Osteocyte (in vitro differentiated cells): ENCODE measurements at regions not wholly inside any gene's neighbourhood (a gene's known extent, or its start where the extent isn't known, plus 50 kb on each side); places are given as distances from the start of the nearest gene placed in this dataset.

ENCODE experiments used
- DNase-seq: peaks from one replicate; pipeline ENCODE4 v3.0.0; 2021; ENCODE audit warnings: mixed read lengths; ENCODE audit not compliant: unreplicated experiment; ENCODE audit errors: extremely low spot score
- H3K27ac Mint-ChIP-seq: one replicate; pipeline ENCODE4 v1.8.0; 2021; ENCODE audit warnings: mild to moderate bottlenecking, mixed read lengths; ENCODE audit not compliant: unreplicated experiment
- H3K27me3 Mint-ChIP-seq: one replicate; pipeline ENCODE4 v1.8.0; 2021; ENCODE audit warnings: mixed read lengths; ENCODE audit not compliant: unreplicated experiment
- H3K36me3 Mint-ChIP-seq: one replicate; pipeline ENCODE4 v1.8.0; 2021; ENCODE audit warnings: mixed read lengths; ENCODE audit not compliant: unreplicated experiment
- H3K4me1 Mint-ChIP-seq: one replicate; pipeline ENCODE4 v1.8.0; 2021; ENCODE audit warnings: mixed read lengths; ENCODE audit not compliant: unreplicated experiment
- H3K4me3 Mint-ChIP-seq: one replicate; pipeline ENCODE4 v1.8.0; 2021; ENCODE audit warnings: mild to moderate bottlenecking, moderate library complexity, mixed read lengths; ENCODE audit not compliant: unreplicated experiment
- H3K9me3 Mint-ChIP-seq: one replicate; pipeline ENCODE4 v1.8.0; 2021; ENCODE audit warnings: mixed read lengths; ENCODE audit not compliant: unreplicated experiment
- TF ChIP-seq, protein P1 (sequence below): fragments of 200-600 bp; sonication (generic); IDR thresholded peaks from 2 replicates; pipeline ENCODE4 v1.5.0; 2021; ENCODE audit warnings: antibody characterized with exemption, mild to moderate bottlenecking, moderate library complexity

GRCh38 chr16:74034200-74034599 lies 262.4 kb upstream of the PSMD7 start:
- Mint-ChIP-seq H3K4me1 (no peaks in the 10 kb centered on the region), H3K9me3 (no peaks in the 10 kb centered on the region), H3K27me3 (peaks cover 19% of the 10 kb centered on the region), H3K4me3 (no peak overlapping the region), H3K27ac (no peak overlapping the region), H3K36me3 (no peaks in the 10 kb centered on the region)
- TF ChIP-seq, protein P1, sequence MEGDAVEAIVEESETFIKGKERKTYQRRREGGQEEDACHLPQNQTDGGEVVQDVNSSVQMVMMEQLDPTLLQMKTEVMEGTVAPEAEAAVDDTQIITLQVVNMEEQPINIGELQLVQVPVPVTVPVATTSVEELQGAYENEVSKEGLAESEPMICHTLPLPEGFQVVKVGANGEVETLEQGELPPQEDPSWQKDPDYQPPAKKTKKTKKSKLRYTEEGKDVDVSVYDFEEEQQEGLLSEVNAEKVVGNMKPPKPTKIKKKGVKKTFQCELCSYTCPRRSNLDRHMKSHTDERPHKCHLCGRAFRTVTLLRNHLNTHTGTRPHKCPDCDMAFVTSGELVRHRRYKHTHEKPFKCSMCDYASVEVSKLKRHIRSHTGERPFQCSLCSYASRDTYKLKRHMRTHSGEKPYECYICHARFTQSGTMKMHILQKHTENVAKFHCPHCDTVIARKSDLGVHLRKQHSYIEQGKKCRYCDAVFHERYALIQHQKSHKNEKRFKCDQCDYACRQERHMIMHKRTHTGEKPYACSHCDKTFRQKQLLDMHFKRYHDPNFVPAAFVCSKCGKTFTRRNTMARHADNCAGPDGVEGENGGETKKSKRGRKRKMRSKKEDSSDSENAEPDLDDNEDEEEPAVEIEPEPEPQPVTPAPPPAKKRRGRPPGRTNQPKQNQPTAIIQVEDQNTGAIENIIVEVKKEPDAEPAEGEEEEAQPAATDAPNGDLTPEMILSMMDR: no peak
- DNase-seq: no peak

DNA sequence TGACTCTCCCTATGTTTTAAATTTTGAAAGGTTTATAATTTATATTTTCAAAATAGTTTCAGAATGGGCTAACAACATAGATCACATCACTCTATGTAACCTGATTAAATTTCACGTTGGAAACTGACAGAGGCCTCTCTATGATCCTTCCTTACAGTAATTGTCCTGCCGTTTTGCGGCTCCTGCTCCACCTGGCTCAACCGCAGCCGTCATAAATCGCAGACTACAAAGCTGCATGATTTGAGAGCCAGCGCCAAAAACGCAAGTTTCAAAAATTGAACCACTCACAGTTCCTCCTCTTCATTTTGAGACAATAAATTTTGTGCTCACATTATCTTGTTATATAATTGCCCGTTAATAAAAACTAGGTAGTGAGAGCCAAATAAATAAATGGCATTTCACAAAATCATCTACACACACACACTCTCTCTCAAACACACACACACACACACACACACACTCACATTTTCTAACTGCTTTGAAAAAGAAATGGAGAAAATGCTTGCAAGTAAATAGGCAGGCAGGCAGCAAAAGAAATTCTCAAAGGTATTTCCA lies 263.1 kb upstream of the PSMD7 start:
- DNase-seq: no peak
- peaks cover 19% of the 10 kb centered on the region for H3K27me3 Mint-ChIP-seq
- no peaks in the 10 kb centered on the region for H3K4me1 Mint-ChIP-seq
- no peaks in the 10 kb centered on the region for H3K36me3 Mint-ChIP-seq
- no peak overlapping the region for H3K27ac Mint-ChIP-seq
- TF ChIP-seq, protein P1: no peak
- H3K4me3 Mint-ChIP-seq: no peak overlapping the region
- H3K9me3 Mint-ChIP-seq: no peaks in the 10 kb centered on the region

- no peak overlapping the region for H3K27ac Mint-ChIP-seq
- DNase-seq: no peak
- TF ChIP-seq, protein P1: no peak
- no peaks in the 10 kb centered on the region for H3K9me3 Mint-ChIP-seq
- no peak overlapping the region for H3K4me3 Mint-ChIP-seq
- no peaks in the 10 kb centered on the region for H3K36me3 Mint-ChIP-seq
- no peaks in the 10 kb centered on the region for H3K4me1 Mint-ChIP-seq
- peaks cover 20% of the 10 kb centered on the region for H3K27me3 Mint-ChIP-seq
Measured at GRCh38 chr16:74031551-74031950, 265.1 kb upstream of the PSMD7 start.

DNA sequence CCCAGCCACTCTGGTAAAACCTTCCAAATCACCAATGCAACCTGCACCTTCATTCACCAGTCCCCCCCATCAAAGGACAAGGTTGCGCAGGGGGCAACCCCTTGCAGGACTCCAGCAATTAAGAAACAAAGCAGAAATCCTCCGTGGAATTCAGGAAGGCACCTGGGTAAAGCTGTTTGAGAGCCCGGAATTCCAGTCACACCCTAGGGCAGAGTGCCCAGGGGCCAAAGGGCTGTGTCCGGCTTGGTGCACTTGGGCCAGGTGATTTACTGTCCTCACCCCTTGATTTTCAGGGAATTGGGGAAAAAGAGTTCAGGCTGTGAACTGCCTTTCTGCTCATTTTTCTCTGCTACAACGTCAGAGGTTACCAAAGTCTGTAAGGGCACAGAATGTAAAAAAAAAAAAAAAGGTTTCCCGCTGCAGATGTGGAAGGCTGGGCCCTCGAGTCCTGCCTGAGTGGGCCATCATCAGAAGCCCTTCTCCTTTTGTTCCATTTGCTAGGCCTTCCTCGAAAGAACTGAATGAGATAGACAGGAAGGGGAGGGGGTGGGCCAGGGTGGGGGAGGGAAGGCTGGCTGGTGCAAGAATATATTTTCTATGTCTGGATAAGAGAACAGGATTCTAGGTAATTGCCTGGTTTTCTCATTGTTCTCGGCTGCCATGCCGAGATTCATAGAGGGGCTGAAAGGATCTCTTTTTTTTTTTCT lies 266.5 kb upstream of the PSMD7 start:
- no peak overlapping the region for H3K27ac Mint-ChIP-seq

More for the DNA sequence above, 266.5 kb upstream of the PSMD7 start:
- Mint-ChIP-seq H3K27me3 (peaks cover 21% of the 10 kb centered on the region), H3K36me3 (no peaks in the 10 kb centered on the region), H3K9me3 (no peaks in the 10 kb centered on the region), H3K4me1 (no peaks in the 10 kb centered on the region), H3K4me3 (no peak overlapping the region)
- TF ChIP-seq, protein P1: no peak
- DNase-seq: no peak
